Amniotic stem cell (primary cell): ENCODE measurements at regions not wholly inside any gene's neighbourhood (a gene's known extent, or its start where the extent isn't known, plus 50 kb on each side); places are given as distances from the start of the nearest gene placed in this dataset.

Experiments
- DNase-seq: peaks from one replicate; lab custom pipeline; 2025; lab: John Stamatoyannopoulos, UW

DNA sequence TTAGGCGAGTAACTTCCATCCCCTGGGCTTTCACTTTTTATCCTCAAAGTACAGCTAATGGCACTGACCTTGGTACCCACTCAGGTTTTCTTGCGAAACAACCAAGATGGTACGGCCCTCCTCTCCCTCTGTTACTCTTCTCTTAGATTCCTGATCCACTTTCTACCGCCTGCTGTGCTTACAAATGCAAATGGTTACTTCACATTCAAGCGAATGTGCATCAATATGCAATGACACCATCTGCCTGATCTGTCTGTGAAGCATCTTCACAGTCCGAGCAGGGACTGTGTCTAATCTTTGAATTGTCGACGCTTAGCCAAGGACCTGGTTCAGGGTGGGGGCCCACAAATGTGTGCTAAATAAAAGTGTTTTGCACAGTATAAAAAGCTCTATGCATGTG lies 112.2 kb downstream of the TRIB2 start:
- no peak for DNase-seq

DNA sequence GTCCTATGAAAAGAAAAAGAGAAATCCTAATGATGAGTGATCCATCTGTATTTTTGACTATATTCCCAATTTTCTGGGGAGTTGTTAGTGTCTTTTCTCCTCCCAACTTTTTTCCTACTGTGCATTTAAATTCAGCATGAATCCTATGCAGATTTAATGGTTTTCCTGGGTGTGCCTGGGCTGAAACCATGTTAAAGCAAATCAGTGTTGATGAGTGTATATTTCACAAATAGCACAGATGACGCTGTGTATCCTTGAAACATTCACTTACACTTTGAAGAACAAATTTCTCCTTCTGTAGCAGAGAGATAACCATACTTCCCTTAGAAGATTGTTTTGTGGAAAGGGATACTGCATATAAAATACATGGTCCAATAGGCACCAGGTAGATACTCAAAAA lies 114.3 kb downstream of the TRIB2 start:
- no peak for DNase-seq

DNA sequence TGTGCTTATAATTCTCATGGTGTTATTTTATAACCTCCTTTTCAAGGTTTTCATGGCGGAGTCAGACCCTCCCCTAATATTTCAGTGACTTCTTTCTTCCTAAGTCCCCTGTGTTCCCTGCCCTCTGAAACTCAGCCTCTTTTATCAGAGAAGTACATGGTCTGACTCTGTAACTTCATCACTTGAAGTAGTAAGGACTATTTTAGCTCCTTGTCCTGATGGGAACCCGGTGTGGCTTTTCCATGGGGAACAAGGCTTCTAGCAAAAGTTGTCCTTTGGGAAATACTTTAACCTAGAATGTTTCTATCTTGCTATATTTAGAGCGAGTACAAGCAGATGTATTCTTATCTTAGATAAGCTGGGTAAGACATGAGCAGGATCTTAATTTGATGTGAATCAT lies 117.5 kb downstream of the TRIB2 start:
- DNase-seq = no peak

DNA sequence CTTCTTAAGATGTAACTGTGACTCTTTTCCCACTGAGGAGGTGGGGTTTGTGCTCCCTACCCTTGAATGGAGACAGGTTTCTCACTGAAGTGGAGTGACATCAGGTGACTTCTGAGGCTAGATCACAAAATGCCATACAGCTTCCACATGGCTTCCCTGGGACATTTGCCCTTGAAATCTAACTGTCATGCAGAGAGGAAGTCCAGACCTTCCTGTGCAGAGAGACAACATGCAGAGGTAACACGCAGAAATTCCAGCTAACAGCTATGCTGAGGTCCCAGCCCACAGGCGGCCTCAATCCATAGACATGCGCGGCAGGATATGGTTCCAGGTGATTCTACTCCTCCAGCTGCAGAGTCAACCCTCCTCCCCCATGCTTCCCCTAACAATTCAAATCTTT lies 119.0 kb downstream of the TRIB2 start:
- DNase-seq = no peak

DNA sequence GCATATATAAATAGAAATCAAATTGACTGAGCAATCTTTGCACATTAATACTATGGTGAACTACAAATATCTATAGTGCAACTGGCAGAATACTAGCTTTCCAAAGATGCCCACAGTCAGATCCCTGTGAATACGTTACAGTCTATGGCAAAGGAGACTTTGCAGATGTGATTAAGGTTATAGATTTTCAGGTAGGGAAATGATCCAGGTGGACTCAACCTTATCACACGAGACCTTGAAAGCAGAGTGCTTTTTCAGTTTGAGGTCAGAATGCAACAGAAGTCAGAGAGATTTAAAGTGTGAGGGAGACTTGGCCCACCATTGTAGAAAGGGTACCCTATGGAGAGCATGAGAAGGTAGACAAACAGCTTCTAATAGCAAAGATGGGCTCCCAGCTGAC lies 122.6 kb downstream of the TRIB2 start:
- no peak for DNase-seq

DNA sequence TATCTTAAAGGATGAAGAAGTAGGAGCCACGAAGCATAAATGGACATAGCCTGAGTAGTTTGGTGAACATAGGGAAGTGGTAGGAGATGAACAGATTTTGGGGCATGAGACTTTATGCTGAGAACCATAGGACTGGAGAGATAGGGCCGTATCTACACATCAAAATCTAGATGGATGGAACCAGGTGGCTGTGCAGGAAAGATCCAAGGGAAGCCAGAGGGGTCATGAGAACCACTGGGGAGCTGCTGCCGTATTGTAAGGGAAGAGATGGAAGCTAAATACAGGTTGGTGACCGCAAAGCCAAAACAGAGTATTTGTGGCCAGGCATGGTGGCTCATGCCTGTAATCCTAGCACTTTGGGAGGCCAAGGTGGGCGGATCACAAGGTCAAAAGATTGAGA lies 124.3 kb downstream of the TRIB2 start:
- DNase-seq = no peak

DNA sequence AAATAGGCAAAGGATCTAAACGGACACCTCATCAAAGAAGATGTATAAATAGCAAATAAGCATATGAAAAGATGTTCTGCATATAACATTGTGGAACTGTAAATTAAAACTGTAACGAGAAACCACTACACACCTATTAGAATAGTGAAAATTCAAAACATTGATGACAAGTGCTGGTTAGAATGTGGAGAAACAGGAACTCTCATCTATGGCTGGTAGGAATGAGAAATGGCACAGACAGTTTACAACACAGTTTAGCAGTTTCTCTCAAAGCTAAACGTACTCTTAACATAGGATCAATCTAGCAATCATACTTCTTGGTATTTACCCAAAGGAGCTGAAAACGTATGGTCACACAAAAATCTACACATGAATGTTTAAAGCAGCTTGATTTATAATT lies 126.2 kb downstream of the TRIB2 start:
- DNase-seq = no peak

DNA sequence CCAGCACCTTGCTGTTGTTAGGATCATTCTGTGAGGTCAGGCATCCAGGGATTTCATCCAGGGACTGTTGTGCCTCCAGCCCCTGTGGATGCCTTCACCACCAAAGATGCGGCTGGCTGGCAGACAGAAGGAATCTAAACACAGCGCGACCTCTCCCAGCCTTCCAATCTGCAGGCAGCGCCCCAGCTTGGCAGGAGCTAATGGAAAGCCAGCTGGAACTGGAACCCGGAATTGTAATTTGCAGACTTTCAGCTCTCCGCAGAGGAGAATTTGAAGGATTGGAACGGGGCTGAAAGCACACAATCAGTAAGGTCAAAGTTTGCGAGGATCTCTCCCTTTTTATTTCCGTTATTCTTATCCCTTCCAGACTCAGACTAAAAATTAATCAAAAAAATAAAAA lies 127.8 kb downstream of the TRIB2 start:
- DNase-seq = no peak

DNA sequence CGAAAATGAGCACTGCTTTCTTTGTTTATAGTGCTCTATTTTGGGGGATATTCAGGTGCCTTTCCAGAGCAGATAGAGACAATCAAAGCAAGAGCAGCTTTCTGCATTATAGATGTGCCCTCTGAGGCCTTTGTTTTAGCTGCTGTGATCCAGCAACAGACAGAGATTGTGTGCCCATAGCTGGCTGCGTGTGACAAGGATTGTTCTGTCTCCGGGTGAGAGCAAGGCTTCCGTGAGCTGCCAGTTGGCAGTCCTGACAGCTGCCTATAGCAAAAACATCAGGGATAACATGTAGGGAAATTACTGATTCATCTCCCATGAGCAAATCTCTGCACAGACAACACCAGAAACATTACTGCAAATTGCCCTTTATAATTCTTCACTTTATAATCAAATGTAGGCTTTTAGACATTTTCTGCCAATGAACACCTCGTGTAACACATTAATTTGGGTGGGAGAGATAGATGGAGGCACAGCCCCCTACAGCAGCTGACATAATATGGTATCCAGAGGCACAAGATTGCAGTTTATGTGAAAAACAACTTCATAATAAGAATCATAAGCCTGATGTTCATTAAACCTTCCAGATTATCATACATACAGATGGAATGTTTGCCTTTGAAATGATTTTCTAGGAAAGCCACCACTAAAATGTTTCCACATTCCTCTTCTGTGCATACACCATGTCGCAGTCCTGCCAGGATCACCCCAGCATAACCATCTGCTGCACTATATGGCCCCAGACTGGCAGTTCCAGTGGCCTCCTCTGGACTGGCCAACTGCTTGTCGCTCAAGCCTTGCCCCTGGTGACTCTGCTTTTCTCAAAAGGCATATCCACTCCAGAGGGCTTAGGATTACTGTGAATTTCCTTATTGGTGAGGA lies 131.2 kb downstream of the TRIB2 start:
- DNase-seq = no peak

DNA sequence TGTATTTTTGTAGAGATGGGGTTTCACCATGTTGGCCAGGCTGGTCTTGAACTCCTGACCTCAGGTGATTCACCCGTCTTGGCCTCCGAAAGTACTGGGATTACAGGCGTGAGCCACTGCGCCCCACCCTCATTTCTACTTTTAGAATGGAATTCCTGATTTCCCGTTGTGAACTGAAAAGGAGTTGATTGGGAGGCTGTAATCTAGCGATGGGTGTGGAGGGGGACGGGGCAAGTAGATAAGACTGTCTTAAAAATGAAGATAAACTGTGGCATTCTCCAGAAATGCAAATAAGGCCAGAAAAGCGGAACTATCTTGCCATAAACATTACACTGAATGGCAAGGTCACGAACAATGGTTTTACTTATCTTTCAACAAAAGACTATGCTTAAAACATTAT lies 135.4 kb downstream of the TRIB2 start:
- DNase-seq = no peak

DNA sequence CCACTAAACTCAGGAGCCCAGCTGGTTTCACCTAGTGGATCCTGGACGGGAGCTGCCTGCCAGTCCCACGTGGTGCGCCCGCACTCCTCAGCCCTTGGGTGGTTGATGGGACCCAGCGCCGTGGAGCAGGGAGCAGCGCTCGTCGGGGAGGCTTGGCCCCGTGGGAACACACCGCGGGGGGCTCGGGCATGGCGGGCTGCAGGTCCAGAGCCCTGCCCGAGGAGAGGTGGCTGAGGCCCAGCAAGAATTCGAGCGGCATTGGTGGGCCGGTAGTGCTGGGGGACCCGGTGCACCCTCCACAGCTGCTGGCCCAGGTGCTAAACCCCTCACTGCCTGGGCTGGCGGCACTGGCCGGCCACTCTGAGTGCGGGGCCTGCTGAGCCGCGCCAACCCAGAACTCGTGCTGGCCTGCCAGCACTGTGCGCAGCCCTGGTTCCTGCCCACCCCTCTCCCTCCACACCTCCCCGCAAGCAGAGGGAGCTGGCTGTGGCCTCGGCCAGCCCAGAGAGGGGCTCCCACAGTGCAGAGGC lies 137.3 kb downstream of the TRIB2 start:
- no peak for DNase-seq

DNA sequence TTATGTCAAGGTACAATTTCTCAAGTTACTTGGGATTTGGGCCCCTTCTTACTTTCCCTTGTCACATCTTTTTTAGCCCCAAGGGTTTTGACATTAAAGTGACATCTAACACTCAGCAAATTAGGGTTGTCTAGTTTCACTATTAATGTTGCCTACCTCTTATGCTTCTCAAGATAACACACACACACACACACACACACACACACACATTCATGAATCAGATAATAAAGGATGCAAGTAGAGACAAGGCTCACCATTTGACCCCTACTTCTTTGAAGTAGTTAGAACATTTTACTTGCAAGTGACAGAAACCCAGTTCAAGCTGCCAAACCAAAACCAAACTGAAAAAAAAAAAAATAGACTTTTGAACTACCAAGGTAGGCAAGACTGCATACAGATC lies 138.8 kb downstream of the TRIB2 start:
- no peak for DNase-seq

DNA sequence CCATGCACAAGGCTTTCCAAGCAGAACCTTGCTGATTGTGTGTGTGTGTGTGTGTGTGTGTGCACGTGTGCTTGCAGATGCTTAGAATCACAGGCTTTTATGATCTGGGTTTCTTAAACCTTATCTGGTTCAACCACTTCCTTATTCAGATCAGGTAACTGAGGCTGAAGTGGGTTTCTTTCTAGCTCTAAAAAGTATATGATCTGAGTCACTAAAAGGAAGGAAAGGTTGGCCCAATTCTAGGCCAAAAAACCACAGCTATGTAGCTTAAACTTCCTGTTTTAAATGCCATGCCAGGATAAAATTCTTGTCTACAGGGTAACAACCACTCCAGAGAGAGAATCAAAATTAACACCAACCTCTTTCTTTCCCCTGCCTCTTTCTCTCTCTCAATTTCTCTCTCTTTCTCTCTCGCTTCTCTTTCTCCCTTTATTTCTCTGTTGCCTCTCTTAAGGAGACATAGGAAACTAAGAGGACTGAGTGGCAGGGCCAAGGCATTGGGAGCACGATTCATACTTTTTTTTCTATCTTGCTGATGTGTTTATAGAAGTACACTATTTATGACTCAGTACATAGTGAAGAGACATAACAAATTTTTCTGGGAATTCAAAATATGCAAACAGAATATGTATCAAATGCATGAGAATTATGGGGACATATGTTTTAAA lies 140.3 kb downstream of the TRIB2 start:
- DNase-seq = no peak

DNA sequence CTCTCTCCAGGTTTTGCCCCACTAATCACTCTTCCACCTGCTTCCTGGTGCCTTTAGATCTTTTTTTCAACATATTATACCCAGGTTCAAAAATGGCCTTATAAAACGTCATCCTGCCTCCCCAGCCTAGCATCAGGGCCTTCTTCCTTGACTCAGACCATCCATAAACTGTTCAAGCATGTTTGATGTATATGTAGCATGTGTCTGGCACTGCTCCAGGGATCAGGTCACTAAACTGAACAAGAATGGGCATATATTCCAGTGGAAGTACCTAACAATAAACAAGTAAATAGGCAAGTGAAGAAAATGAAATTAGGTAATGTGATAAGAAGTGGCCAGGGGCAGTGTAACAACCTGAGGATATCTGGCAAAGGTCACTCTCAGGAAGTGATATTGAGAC lies 141.2 kb downstream of the TRIB2 start:
- DNase-seq = no peak

DNA sequence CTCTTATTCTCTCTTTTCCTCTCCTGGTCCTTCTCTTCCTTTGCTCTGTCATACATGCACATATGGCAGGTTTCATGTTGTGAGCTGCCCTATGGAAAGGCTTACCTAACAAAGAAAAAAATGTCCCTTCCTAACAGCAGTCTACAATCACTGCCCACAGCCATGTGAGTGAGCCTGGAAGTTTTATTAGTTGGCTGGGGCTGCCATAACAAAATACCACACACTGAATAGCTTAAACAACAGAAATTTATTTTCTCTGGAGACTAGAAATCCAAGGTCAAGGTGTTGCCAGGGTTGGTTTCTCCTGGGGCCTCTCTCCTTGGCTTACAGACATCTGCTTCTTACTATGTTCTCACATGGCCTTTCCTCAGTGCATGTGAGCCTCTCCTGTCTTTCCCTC lies 142.1 kb downstream of the TRIB2 start:
- no peak for DNase-seq

DNA sequence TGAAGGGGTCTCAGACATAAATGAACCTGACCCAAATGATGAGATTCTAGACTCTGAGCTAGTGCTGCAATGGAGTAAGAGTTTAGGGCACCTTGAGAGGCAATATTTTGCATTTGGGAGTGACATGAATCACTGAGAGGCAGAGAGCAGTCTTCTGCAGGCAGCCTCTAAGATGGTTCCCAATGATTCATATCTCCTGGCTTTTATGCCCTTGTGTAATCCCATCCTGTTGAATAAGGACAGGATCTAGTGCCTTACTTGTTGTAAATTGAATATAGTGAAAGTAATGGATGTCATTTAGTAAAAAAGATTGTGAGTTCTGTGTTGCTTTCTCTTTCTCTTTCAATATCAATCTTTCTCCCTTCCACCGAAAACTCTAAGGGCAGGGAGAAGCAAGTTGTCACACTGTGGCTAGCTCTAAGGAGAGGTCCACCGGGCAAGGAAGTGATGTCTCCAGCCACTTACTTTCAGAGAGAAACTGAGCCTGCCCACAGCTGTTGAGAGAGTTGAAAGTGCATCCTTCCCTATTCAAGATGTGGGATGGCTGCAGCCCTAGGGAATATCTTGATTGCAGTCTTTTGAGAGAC lies 144.7 kb downstream of the TRIB2 start:
- no peak for DNase-seq

DNA sequence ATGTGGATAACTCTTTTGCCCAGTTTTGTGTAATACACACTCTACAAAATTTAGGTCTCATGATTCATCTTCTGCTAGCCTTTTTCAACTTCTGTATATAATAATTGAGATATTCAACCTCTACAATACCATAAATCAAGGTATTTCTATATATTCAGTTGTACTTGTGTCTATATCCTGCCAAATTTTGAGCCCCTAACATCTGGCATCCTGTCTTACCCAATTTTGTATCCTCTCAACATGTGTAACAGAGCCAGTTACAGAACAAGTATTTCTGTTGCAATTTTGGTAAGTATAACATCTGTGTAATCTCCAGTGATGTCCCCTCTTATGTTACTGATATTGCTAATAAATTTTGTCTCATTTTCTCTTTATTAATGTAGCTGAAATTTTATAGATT lies 145.8 kb downstream of the TRIB2 start:
- no peak for DNase-seq

DNA sequence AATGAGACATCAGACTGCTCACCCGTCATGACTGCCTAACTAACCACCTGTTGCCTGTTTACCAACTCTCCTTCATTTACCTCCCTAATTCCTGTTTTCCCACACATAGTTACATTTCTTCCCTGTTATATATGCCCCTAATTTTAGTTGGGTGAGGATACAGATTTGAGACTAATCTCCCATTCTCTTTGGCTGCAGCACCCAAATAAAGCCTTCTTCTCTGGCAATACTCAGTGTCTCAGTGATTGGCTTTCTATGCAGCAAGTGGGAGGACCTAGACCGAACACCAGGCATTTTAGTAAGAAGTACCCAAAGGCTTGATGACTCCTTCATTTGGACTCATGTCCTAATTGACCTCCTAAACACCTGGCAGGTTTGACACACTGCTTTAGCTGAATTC lies 147.2 kb downstream of the TRIB2 start:
- DNase-seq = no peak

DNA sequence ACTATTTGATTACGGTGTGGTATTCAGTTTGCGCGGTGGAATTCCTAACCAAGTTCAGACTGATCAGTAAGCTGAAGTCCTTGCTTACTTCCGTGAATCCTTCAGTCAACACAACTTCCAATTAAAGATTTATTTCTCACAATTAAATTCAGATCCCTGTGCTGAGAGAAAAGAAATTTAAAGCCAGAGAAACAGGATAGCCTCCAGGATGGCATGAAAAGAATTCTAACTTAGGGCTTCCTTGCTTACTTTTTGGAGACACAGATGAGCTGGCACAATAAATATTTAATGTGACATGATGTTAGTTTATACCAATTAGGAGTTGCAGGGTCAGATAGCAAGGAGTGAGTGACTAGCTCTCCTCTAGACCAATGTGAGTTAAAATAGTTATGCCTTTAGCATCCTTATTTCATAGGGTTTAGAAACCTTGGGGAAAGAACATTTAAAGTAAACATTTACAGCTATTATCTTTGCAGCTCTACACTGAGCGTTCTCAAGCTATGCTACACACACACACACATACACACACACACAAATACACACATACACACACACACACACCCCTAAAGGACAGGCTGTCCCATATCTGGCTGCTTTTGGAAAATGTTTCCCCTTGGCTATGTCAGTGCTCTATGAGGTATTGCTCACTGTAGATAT lies 151.0 kb downstream of the TRIB2 start:
- no peak for DNase-seq

DNA sequence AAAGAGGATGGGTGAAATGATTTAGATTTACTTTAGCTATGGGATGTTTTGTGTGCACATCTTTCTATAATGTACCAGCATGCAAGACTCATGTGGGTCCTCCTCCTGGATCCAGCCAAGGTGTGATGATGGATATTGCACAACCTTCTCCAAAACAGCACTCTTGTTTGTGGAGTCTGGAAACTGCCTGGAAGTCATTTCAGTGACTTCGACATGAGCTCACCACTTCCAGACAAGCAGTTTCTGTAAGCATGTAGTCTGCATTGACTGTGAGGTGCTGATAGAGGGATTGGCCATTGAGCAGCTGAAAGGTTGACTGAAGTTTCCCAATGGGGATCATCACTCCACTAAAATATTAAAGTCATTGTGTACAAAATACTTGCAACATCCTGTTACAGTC lies 154.0 kb downstream of the TRIB2 start:
- no peak for DNase-seq

DNA sequence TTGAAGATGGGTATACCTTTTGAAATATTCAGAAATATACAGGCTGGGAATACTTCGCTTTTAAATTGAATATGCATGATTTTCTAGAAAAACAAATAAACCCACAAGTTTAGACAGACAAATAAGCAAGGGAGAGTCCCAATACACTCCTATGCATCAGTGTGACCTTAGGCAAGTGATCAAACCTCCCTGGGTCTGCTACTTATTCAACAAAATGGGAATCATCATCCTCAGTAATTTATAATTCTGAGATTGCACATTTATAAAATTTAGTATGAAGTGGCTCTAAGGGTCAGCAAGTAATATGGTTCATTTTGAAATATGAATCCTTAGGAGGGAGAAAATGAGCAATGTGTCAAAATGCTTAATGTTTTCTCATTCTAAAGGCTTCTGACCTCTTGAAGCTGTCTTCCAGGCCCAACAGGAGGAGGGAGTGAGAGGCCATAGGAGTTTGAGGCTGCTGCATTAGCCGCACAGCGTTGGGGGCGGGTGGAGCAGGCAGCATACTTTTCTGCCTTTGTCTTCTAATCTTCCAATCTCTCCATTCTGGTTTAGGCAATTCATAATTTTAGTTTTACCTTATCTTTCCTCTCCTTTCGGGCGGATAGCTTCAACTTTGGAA lies 155.1 kb downstream of the TRIB2 start:
- DNase-seq = no peak

DNA sequence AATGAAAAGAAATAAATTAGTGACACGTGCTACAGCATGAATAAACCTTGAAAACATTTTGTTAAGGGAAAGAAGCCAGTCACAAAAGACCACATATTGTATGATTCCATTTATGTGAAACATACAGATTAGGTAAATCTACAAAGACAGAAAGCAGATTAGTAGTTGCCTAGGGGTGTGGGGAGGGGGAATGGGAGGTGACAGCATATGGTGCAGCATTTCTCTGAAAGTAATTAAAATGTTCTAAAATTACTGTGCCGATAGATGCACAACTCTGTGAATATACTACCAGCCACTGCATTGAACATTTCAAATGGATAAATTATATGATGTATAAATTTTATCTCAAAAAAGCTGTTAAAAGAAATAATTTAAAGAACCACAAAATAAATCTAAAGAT lies 161.0 kb downstream of the TRIB2 start:
- no peak for DNase-seq
